ENCODE measurements at regions not wholly inside any gene's neighbourhood (a gene's known extent, or its start where the extent isn't known, plus 50 kb on each side); places are given as distances from the start of the nearest gene placed in this dataset.
A peak's percentile ranks its signal among the peaks of the same experiment; 100 is the strongest.

DNA sequence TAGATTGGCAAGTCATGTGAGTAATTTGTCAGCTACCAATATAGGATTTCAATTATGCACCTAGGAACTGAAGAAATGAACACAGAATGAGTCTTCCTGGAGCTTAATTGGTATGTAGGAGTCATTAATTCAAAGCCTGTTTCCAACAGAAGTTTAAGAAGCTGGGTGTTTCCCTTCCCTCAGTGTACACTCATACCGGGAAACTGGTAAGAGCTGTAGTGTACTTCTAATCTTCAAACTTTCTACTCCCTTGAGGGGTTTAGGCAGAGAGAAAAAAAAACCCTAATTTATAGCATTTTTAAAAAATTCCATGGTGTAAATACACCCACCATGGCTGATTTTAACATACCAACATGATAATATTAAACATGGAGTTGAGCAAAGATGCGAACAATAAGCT is 665.7 kb upstream of the SLITRK5 start:
- H4K20me1 ChIP-seq (ENCODE audit: insufficient read depth, low read length): no peaks in the 10 kb centered on the region
- H3K4me1 ChIP-seq (ENCODE audit: insufficient read depth, low read length): no peaks in the 10 kb centered on the region
- CTCF ChIA-PET (ENCODE audit: low intra/inter-chr PET ratio, low total read pairs): no interaction called here
- POLR2A ChIA-PET: no interaction called here
- DNase-seq (ENCODE audit: low spot score) (no peak), ATAC-seq (no peak), FAIRE-seq (no peak)
- in situ Hi-C loops (cut with HindIII; ENCODE audit: extremely low pct_ligation_motif_present, low pct_unique_long_range_greater_than_20kb) (no loop called here), intact Hi-C loops (cut with micrococcal nuclease; ENCODE audit: unreplicated experiment) (no loop called here)
- H2AFZ ChIP-seq (ENCODE audit: low read length): no peak overlapping the region
- no peak overlapping the region for H3K4me2 ChIP-seq (ENCODE audit: low read depth, low read length)
- H3K9ac ChIP-seq (ENCODE audit: insufficient read depth, low read depth, low read length): no peak overlapping the region
- BruUV-seq (replicated peaks): no TSS peak
- no peaks in the 10 kb centered on the region for H3K36me3 ChIP-seq (replicated peaks in 1 of 2; ENCODE audit: control insufficient read depth in 1 of 2, insufficient read depth in 2 of 2, low read length in 2 of 2)
- no peaks in the 10 kb centered on the region for H3K79me2 ChIP-seq (ENCODE audit: insufficient read depth, low read length)
- no peaks in the 10 kb centered on the region for H3K27me3 ChIP-seq (ENCODE audit: control insufficient read depth in 1 of 2, insufficient read depth in 2 of 2, low read length in 2 of 2)
- 47% methylated on average over 2 of the region's 2 CpGs for WGBS (ENCODE audit: low lambda C conversion rate)
- peaks cover 8% of the 10 kb centered on the region; the same call in 1 of the 2 replicates for H3K9me3 ChIP-seq (ENCODE audit: low read length)
- H3K4me3 ChIP-seq (replicated peaks in 1 of 3; ENCODE audit: insufficient read depth in 1 of 3, low read depth in 2 of 3, low read length in 3 of 3): no peak overlapping the region
- TF ChIP-seq ZC3H13 (CRISPR knock-in tag; IDR thresholded peaks at IDR 0.05) (no peak), POLR2AphosphoS2 (IDR thresholded peaks at IDR 0.05; ENCODE audit: low read depth, low read length) (no peak)
- TF ChIP-seq, protein P1, sequence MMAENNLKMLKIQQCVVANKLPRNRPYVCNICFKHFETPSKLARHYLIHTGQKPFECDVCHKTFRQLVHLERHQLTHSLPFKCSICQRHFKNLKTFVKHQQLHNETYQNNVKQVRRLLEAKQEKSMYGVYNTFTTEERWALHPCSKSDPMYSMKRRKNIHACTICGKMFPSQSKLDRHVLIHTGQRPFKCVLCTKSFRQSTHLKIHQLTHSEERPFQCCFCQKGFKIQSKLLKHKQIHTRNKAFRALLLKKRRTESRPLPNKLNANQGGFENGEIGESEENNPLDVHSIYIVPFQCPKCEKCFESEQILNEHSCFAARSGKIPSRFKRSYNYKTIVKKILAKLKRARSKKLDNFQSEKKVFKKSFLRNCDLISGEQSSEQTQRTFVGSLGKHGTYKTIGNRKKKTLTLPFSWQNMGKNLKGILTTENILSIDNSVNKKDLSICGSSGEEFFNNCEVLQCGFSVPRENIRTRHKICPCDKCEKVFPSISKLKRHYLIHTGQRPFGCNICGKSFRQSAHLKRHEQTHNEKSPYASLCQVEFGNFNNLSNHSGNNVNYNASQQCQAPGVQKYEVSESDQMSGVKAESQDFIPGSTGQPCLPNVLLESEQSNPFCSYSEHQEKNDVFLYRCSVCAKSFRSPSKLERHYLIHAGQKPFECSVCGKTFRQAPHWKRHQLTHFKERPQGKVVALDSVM (CRISPR knock-in tag; IDR thresholded peaks at IDR 0.05): no peak
- TF ChIP-seq, protein P2, sequence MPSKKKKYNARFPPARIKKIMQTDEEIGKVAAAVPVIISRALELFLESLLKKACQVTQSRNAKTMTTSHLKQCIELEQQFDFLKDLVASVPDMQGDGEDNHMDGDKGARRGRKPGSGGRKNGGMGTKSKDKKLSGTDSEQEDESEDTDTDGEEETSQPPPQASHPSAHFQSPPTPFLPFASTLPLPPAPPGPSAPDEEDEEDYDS (CRISPR knock-in tag; IDR thresholded peaks at IDR 0.05): no peak
- H3K27ac ChIP-seq (ENCODE audit: extremely low read length, insufficient read depth, low read length): no peak overlapping the region

DNA sequence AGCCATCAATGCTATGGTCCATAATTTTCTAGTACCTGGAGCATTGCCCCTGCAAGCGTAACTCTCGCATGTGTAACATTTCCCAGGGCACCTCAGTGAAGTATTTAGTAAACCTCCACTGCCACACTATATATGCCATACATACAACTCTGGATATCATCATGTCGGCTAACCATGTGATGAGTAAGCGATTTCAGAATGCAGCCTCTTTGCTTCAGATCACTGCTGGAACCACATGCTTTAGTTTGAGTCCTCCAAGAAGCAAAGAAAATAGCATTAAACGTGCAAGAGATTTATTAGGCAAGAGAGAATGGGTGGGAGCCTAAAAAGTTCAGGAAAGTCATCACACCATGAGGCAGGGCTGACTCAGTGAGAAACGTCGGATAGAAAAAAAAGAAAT is 635.6 kb upstream of the SLITRK5 start:
- CTCF ChIA-PET (ENCODE audit: low intra/inter-chr PET ratio, low total read pairs): no interaction called here
- in situ Hi-C loops (cut with HindIII; ENCODE audit: extremely low pct_ligation_motif_present, low pct_unique_long_range_greater_than_20kb): no loop called here
- intact Hi-C loops (cut with micrococcal nuclease; ENCODE audit: unreplicated experiment): no loop called here

More for the DNA sequence above, 635.6 kb upstream of the SLITRK5 start:
- Histone ChIP-seq H3K27me3 (ENCODE audit: control insufficient read depth in 1 of 2, insufficient read depth in 2 of 2, low read length in 2 of 2) (no peaks in the 10 kb centered on the region), H3K4me3 (replicated peaks in 1 of 3; ENCODE audit: insufficient read depth in 1 of 3, low read depth in 2 of 3, low read length in 3 of 3) (no peak overlapping the region), H4K20me1 (ENCODE audit: insufficient read depth, low read length) (no peaks in the 10 kb centered on the region), H3K9ac (ENCODE audit: insufficient read depth, low read depth, low read length) (no peak overlapping the region), H3K27ac (ENCODE audit: extremely low read length, insufficient read depth, low read length) (no peak overlapping the region), H3K36me3 (replicated peaks in 1 of 2; ENCODE audit: control insufficient read depth in 1 of 2, insufficient read depth in 2 of 2, low read length in 2 of 2) (no peaks in the 10 kb centered on the region), H3K4me2 (ENCODE audit: low read depth, low read length) (no peak overlapping the region), H2AFZ (ENCODE audit: low read length) (no peak overlapping the region), H3K9me3 (ENCODE audit: low read length) (no peaks in the 10 kb centered on the region), H3K4me1 (ENCODE audit: insufficient read depth, low read length) (no peaks in the 10 kb centered on the region), H3K79me2 (ENCODE audit: insufficient read depth, low read length) (no peaks in the 10 kb centered on the region)
- TF ChIP-seq, protein P3, sequence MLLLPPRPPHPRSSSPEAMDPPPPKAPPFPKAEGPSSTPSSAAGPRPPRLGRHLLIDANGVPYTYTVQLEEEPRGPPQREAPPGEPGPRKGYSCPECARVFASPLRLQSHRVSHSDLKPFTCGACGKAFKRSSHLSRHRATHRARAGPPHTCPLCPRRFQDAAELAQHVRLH (CRISPR knock-in tag; IDR thresholded peaks at IDR 0.05; ENCODE audit: borderline replicate concordance, low read depth): no peak
- TF ChIP-seq KLF6 (CRISPR knock-in tag; IDR thresholded peaks at IDR 0.05) (no peak), MAFF (IDR thresholded peaks at IDR 0.05; ENCODE audit: low read depth, low read length) (peak; percentile 26; the same call in 1 of the 2 replicates), MAFK (conservative IDR thresholded peaks at IDR 0.05 in 1 of 2, IDR thresholded peaks at IDR 0.05 in 1 of 2; ENCODE audit: low read length in 2 of 2) (peak; percentile 5 to 38; a peak in 2 of 4 replicates)
- BruUV-seq (replicated peaks): no TSS peak
- FAIRE-seq (no peak), ATAC-seq (no peak), DNase-seq (ENCODE audit: low spot score) (no peak)
- WGBS (ENCODE audit: low lambda C conversion rate): 40% methylated on average over 7 of the region's 7 CpGs
- POLR2A ChIA-PET: no interaction called here

Data from HepG2 (cell line).